COLO668 (cell line): ENCODE measurements at regions not wholly inside any gene's neighbourhood (a gene's known extent, or its start where the extent isn't known, plus 50 kb on each side); places are given as distances from the start of the nearest gene placed in this dataset.
A peak's percentile ranks its signal among the peaks of the same experiment; 100 is the strongest.

Source experiments
- DNase-seq: peaks from one replicate; lab custom pipeline; 2025; ENCODE audit not compliant: unreplicated experiment; lab: John Stamatoyannopoulos, UW

- DNase-seq = no peak
Observed at GRCh38 chr4:81963015-81963762, 410.6 kb downstream of the HNRNPD start.

GRCh38 chr4:81960961-81961360 is 412.8 kb downstream of the HNRNPD start:
- DNase-seq = no peak

GRCh38 chr4:81954271-81954670 is 419.5 kb downstream of the HNRNPD start:
- no peak for DNase-seq

GRCh38 chr4:81951891-81952455 is 421.8 kb downstream of the HNRNPD start:
- peak; percentile 43 for DNase-seq

- no peak for DNase-seq
Observed at GRCh38 chr4:81946996-81947395, 426.8 kb downstream of the HNRNPD start.

GRCh38 chr4:81930506-81931238 is 443.1 kb downstream of the HNRNPD start:
- DNase-seq = no peak

GRCh38 chr4:81923140-81923539 is 450.7 kb downstream of the HNRNPD start:
- no peak for DNase-seq

- DNase-seq = no peak
Observed at GRCh38 chr4:81922313-81922712, 450.6 kb upstream of the RASGEF1B start.

GRCh38 chr4:81921751-81922159 is 450.0 kb upstream of the RASGEF1B start:
- no peak for DNase-seq

- DNase-seq = no peak
Observed at GRCh38 chr4:81919810-81920209, 448.1 kb upstream of the RASGEF1B start.

- no peak for DNase-seq
Observed at GRCh38 chr4:81919223-81919622, 447.5 kb upstream of the RASGEF1B start.

- DNase-seq = no peak
Observed at GRCh38 chr4:81915430-81915829, 443.7 kb upstream of the RASGEF1B start.

GRCh38 chr4:81914623-81915022 is 442.9 kb upstream of the RASGEF1B start:
- no peak for DNase-seq

GRCh38 chr4:81913427-81913879 is 441.7 kb upstream of the RASGEF1B start:
- peak; percentile 36 for DNase-seq

- DNase-seq = no peak
Observed at GRCh38 chr4:81912376-81913030, 440.8 kb upstream of the RASGEF1B start.

- DNase-seq = no peak
Observed at GRCh38 chr4:81906905-81907304, 435.2 kb upstream of the RASGEF1B start.

- no peak for DNase-seq
Observed at GRCh38 chr4:81905971-81906370, 434.3 kb upstream of the RASGEF1B start.

- DNase-seq = no peak
Observed at GRCh38 chr4:81904121-81904520, 432.4 kb upstream of the RASGEF1B start.

GRCh38 chr4:81903212-81903611 is 431.5 kb upstream of the RASGEF1B start:
- DNase-seq = no peak

- no peak for DNase-seq
Observed at GRCh38 chr4:81898862-81899504, 427.3 kb upstream of the RASGEF1B start.

GRCh38 chr4:81896936-81897335 is 425.2 kb upstream of the RASGEF1B start:
- DNase-seq = peak; percentile 44
